Colonic mucosa (tissue), 4 donors: ENCODE measurements at regions not wholly inside any gene's neighbourhood (a gene's known extent, or its start where the extent isn't known, plus 50 kb on each side); places are given as distances from the start of the nearest gene placed in this dataset.

Experiments
- DNase-seq: peaks from one replicate; pipeline ENCODE4 v3.0.0-alpha.2; 2020
- H3K27ac ChIP-seq: fragments of 200-600 bp; one replicate; pipeline ENCODE4 v1.8.0; 2021
- H3K27me3 ChIP-seq: fragments of 200-600 bp; one replicate; pipeline ENCODE4 v1.8.0; 2021
- H3K36me3 ChIP-seq: fragments of 200-600 bp; one replicate; pipeline ENCODE4 v1.8.0; 2021
- H3K4me1 ChIP-seq: fragments of 200-600 bp; one replicate; pipeline ENCODE4 v1.8.0; 2021; ENCODE audit warnings: mild to moderate bottlenecking
- H3K4me3 ChIP-seq: fragments of 200-600 bp; one replicate; pipeline ENCODE4 v1.8.0; 2021
- H3K9ac ChIP-seq, 2 donors: one replicate each; pipeline ENCODE4 v1.7.0; 2013; ENCODE audit warnings: control low read depth in 2 of 2, low read depth in 2 of 2, low read length in 2 of 2
- H3K9me3 ChIP-seq: fragments of 200-600 bp; one replicate; pipeline ENCODE4 v1.8.0; 2021
- intact Hi-C: fragments of 100-400 bp; cut with DNase I; formaldehyde crosslinking; loops from one replicate; pipeline ENCODE4 v1.14.1; 2022
- TF ChIP-seq, protein P1 (sequence below): fragments of 200-600 bp; IDR thresholded peaks from one replicate; pipeline ENCODE4 v1.8.0; 2022; ENCODE audit warnings: antibody characterized with exemption, mild to moderate bottlenecking
- donor health status: healthy.
- donor health status: DM: no; HTN: no; CAD: no.
- donor health status: DM: no; HTN: no; CAD: no.

DNA sequence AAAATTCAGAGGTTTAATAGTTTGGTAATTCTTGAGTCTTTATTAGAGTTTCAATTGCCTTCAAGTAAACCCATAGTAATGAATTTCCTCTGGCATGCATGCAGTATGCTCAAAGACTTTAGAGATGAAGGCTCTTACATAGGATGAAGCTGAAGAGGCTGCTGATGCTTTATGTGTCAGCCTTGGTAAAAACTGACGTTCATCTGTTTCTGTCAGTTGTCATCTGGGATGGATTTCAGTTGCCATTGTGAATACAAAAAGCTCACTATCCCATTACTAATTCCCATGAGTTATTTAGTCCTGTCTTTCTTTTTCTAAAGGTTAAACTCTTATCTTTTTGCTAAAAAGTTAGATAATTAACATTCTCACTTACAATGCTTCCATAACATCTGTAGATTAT lies 136.9 kb upstream of the GBE1 start:
- Histone ChIP-seq H3K9me3 (no peaks in the 10 kb centered on the region), H3K27me3 (no peaks in the 10 kb centered on the region), H3K4me1 (no peaks in the 10 kb centered on the region), H3K9ac (no peak overlapping the region), H3K36me3 (no peaks in the 10 kb centered on the region), H3K4me3 (no peak overlapping the region), H3K27ac (no peak overlapping the region)
- intact Hi-C loops, result no loop called here
- TF ChIP-seq, protein P1, sequence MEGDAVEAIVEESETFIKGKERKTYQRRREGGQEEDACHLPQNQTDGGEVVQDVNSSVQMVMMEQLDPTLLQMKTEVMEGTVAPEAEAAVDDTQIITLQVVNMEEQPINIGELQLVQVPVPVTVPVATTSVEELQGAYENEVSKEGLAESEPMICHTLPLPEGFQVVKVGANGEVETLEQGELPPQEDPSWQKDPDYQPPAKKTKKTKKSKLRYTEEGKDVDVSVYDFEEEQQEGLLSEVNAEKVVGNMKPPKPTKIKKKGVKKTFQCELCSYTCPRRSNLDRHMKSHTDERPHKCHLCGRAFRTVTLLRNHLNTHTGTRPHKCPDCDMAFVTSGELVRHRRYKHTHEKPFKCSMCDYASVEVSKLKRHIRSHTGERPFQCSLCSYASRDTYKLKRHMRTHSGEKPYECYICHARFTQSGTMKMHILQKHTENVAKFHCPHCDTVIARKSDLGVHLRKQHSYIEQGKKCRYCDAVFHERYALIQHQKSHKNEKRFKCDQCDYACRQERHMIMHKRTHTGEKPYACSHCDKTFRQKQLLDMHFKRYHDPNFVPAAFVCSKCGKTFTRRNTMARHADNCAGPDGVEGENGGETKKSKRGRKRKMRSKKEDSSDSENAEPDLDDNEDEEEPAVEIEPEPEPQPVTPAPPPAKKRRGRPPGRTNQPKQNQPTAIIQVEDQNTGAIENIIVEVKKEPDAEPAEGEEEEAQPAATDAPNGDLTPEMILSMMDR, result no peak
- no peak for DNase-seq

DNA sequence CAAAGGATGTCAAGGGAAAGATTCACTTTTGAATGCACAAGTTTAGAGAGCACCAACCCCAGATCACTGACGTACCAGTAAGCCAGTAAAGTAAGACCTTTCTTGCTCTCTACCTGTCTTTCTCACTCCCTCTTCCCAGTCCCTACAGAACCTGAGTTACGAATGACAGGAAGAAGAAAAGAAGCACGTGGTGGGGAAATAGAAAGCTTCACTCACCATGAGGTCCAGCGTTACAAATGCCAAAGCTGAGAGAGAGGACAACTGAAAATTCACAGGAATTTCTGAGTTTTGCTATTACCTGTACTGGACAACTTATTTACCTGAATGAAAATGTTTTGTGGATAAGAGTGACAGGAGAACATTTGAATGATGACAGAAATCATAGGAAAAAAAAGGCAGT lies 133.2 kb upstream of the GBE1 start:
- H3K4me3 ChIP-seq, result no peak overlapping the region
- H3K27me3 ChIP-seq, result no peaks in the 10 kb centered on the region
- intact Hi-C loops, result no loop called here
- H3K9me3 ChIP-seq, result no peaks in the 10 kb centered on the region
- DNase-seq, result no peak
- no peak overlapping the region for H3K9ac ChIP-seq
- TF ChIP-seq, protein P1, result no peak
- H3K27ac ChIP-seq, result no peak overlapping the region
- H3K36me3 ChIP-seq, result no peaks in the 10 kb centered on the region
- no peaks in the 10 kb centered on the region for H3K4me1 ChIP-seq

DNA sequence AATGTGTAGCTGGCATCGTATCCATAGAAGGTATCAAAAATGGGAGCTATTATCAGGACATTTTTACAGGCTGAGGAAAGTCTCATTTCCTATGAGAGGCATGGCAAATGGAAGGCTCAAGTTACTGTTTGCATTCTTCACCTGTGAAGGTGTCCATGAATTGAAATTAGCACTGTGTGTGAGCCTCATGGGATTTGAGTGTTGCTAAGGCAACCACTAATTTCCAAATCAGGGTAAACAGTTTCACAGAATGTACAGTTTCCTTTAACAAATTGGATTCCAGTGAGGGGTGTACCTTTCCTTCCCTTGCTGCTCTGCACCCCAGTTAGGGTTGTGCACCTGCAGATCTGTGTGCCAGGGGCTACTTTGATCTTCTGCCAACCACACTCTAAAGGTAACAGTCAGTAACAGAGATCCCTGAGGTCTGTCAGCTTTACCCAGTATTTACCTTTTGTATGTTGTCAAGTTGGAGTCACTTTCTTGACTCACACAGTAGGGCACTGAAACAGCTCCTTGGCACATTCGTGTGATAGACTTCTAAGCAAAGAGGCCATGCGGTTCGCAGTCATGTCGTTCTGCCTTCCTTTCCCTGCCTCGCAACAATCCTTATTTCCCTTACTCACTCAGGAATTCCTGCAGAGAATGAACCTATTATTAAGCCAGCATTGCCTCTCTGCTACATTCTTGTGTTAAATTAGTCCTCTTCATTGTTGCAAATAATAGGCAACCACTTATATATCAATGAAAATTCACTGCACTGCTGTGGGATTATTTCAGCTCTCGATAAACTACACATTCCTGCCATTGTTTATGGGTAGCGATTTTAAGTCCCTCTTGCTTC lies 129.8 kb upstream of the GBE1 start:
- H3K4me1 ChIP-seq, result no peaks in the 10 kb centered on the region
- H3K27me3 ChIP-seq, result no peaks in the 10 kb centered on the region
- intact Hi-C loops, result no loop called here
- H3K36me3 ChIP-seq, result no peaks in the 10 kb centered on the region
- no peaks in the 10 kb centered on the region for H3K9me3 ChIP-seq
- H3K9ac ChIP-seq, result no peak overlapping the region
- DNase-seq, result no peak
- TF ChIP-seq, protein P1, result no peak
- H3K27ac ChIP-seq, result no peak overlapping the region
- H3K4me3 ChIP-seq, result no peak overlapping the region

DNA sequence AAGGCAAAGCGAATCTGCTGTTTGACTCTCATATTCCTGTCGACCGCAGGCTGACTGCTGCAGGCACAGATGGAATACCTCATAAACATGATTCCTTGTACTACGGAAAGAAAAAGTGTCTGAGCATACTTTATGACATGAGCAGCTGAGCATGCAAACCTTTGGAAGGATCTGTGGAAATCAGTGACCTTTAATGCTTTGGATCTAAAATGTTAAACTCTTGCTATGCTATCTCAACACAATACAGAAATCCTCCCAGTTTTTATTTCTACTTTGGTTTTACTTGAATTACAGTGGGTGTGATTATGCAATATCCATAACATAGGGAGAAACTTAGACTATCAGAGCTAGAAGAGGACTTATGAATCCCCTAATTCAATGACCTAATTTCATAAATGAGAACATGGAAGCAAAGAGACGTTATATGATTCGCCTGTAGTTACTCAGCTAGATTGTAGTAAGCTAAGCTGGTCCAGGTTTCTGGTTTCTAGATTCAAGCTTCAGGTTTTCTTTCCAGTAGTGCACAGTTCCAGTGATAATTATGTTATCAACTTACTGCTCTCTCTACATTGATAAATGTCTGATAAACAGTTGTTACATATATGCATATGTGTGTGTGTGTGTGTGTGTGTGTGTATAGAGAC lies 127.6 kb upstream of the GBE1 start:
- TF ChIP-seq, protein P1, result no peak
- no peak overlapping the region for H3K4me3 ChIP-seq
- H3K9ac ChIP-seq, result no peak overlapping the region
- no peaks in the 10 kb centered on the region for H3K9me3 ChIP-seq
- H3K27me3 ChIP-seq, result no peaks in the 10 kb centered on the region
- intact Hi-C loops, result no loop called here
- H3K27ac ChIP-seq, result no peak overlapping the region
- no peaks in the 10 kb centered on the region for H3K36me3 ChIP-seq
- DNase-seq, result no peak
- no peaks in the 10 kb centered on the region for H3K4me1 ChIP-seq

DNA sequence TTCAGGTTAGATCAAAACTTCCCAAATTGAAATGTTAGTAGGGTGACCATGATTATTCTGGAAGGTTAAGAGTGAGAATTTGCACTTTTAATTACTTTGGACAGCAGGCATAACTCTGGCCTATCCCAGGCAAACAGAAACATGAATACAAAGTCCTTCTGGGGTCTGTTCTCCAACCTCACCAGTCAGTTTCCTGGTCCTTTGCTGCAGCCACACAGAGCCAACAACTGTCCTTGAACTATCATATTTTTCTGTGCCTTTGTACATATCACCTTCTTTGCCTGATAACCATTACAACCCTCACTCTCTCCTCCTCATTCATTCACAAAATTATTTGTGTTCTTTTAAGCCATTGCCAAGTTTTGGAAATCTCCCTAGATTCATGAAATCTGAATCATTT lies 126.0 kb upstream of the GBE1 start:
- Histone ChIP-seq H3K36me3 (no peaks in the 10 kb centered on the region), H3K4me3 (no peak overlapping the region), H3K9ac (no peak overlapping the region), H3K27me3 (no peaks in the 10 kb centered on the region), H3K9me3 (no peaks in the 10 kb centered on the region), H3K27ac (no peak overlapping the region), H3K4me1 (no peaks in the 10 kb centered on the region)
- TF ChIP-seq, protein P1, result no peak
- intact Hi-C loops, result no loop called here
- no peak for DNase-seq
